Heart right ventricle (tissue), 16 donors: ENCODE measurements at regions not wholly inside any gene's neighbourhood (a gene's known extent, or its start where the extent isn't known, plus 50 kb on each side); places are given as distances from the start of the nearest gene placed in this dataset.

Experiments used
- ATAC-seq, 8 donors: fragments of 200-7000 bp; cut with Tn5 transposase; one replicate each; pipeline ENCODE4 v1.9.1; 2020; ENCODE audit warnings: mild to moderate bottlenecking in 8 of 8, moderate library complexity in 8 of 8, moderate number of reproducible peaks in 1 of 8
- DNase-seq, 2 donors: peaks; one replicate each; pipeline ENCODE4 v3.0.0-alpha.2; 2020
- H3K27ac ChIP-seq, 10 donors: fragments of 200-600 bp; sonication (generic) in 2 of 10; one replicate each; pipeline versions ENCODE4 v1.5.0 to v1.8.0; 2020 to 2022; ENCODE audit warnings: mild to moderate bottlenecking in 3 of 10
- H3K27me3 ChIP-seq, 7 donors: fragments of 200-600 bp; one replicate each; pipeline ENCODE4 v1.8.0; 2021 to 2022; ENCODE audit warnings: mild to moderate bottlenecking in 2 of 7
- H3K36me3 ChIP-seq, 9 donors: fragments of 200-600 bp; sonication (generic) in 1 of 9; one replicate each; pipeline versions ENCODE4 v1.5.0 to v1.8.0; 2020 to 2022; ENCODE audit warnings: mild to moderate bottlenecking in 2 of 9
- H3K4me1 ChIP-seq, 9 donors: fragments of 200-600 bp; sonication (generic) in 1 of 9; one replicate each; pipeline versions ENCODE4 v1.5.0 to v1.8.0; 2020 to 2022; ENCODE audit warnings: mild to moderate bottlenecking in 4 of 9
- H3K4me3 ChIP-seq, 10 donors: fragments of 200-600 bp; sonication (generic) in 2 of 10; one replicate each; pipeline versions ENCODE4 v1.5.0 to v1.8.0; 2020 to 2022; ENCODE audit warnings: mild to moderate bottlenecking in 7 of 10, moderate library complexity in 2 of 10
- H3K9me3 ChIP-seq, 11 donors: fragments of 200-600 bp in 10 of 11; sonication (generic) in 2 of 11; one replicate each; pipeline versions ENCODE4 v1.5.0 to v1.8.0; 2013 to 2022; ENCODE audit warnings: mild to moderate bottlenecking in 2 of 11, control low read depth in 1 of 11, moderate library complexity in 1 of 11
- CTCF ChIP-seq, 9 donors: fragments of 200-600 bp; sonication (generic) in 2 of 9; IDR thresholded peaks; one replicate each; pipeline versions ENCODE4 v1.5.0 to v1.8.0; 2021 to 2022; ENCODE audit warnings: antibody characterized with exemption in 9 of 9, mild to moderate bottlenecking in 5 of 9, moderate library complexity in 1 of 9
- WGBS, 2 donors: extraction: QIAGEN DNeasy Blood & Tissue Kit; methylation state at CpG; one replicate each; pipeline ENCODE4 v1.1.7; 2013; ENCODE audit warnings: inconsistent platforms in 1 of 2; 5-methylcytosine and 5-hydroxymethylcytosine counted together
- intact Hi-C, 10 donors: fragments of 100-400 bp; cut with DNase I; formaldehyde crosslinking; loops; one replicate each; pipeline versions ENCODE4 v1.11.1 to v1.14.2; 2022
- donor health status: Arrhythmogenic right ventricular cardiomyopathy.
- donor health status: ischemic (EF 13 %, LVEDD 7.1; RV severe dilation, severe dysfunction).
- donor health status: healthy with polysubstance abuse.
- donor health status: DM: no; HTN: yes; CAD: no.
- donor health status: DM: no; HTN: no; CAD: no.
- donor health status: ischemic (EF 25% LVEDD 6.9; RV normal size, moderate dysfunction).
- donor health status: ischemic (EF 25% LVEDD 5.7; RV mildly dilated, moderate dysfunction).
- donor health status: healthy.
- donor health status: DM: yes; HTN: yes; CAD: no.
- donor health status: Ischemic cardiomyopathy.
- donor health status: ischemic (EF 35%, LVEDD 5.7; RV mildly dilated, moderate dysfunction).
- donor health status: nonischemic (EF 11% LVEDD 7.7; RV severe dilation, severe dysfunction).
- donor health status: DM: yes; HTN: yes; CAD: no.
- donor health status: PGD.
- donor health status: ischemic (EF 29% LVEDD 5.4; RV normal size, mild dysfunction).
- donor health status: nonischemic (EF 23%, LVEDD 6.1; RV moderate dilation, normal function).

GRCh38 chr11:92109466-92109865 is 115.2 kb upstream of the FAT3 start:
- peaks cover 0 to 25% (median 14%) of the 10 kb centered on the region in 11 donors for H3K9me3 ChIP-seq
- no peak for DNase-seq
- no peaks in the 10 kb centered on the region for H3K36me3 ChIP-seq
- no peak overlapping the region for H3K4me3 ChIP-seq
- WGBS, 2 donors: 58 to 62% methylated on average over 1 of the region's 1 CpG
- intact Hi-C loops: no loop called here
- TF ChIP-seq CTCF (IDR thresholded peaks at IDR 0.05): no peak
- H3K27ac ChIP-seq: no peak overlapping the region
- H3K27me3 ChIP-seq: peaks cover 0 to 5% (median 0%) of the 10 kb centered on the region in 7 donors
- no peak for ATAC-seq
- no peaks in the 10 kb centered on the region for H3K4me1 ChIP-seq

GRCh38 chr11:92107331-92107730 is 117.3 kb upstream of the FAT3 start:
- no peaks in the 10 kb centered on the region for H3K36me3 ChIP-seq
- H3K27ac ChIP-seq: no peak overlapping the region
- H3K9me3 ChIP-seq: peaks cover 0 to 3% (median 0%) of the 10 kb centered on the region in 11 donors
- ATAC-seq: no peak
- no peaks in the 10 kb centered on the region for H3K4me1 ChIP-seq
- H3K27me3 ChIP-seq: peaks cover 0 to 5% (median 0%) of the 10 kb centered on the region in 7 donors
- H3K4me3 ChIP-seq: no peak overlapping the region
- DNase-seq: no peak
- intact Hi-C loops: no loop called here
- WGBS, 2 donors: 78 to 79% methylated on average over 5 of the region's 5 CpGs
- TF ChIP-seq CTCF (IDR thresholded peaks at IDR 0.05): no peak

- peaks cover 0 to 5% (median 0%) of the 10 kb centered on the region in 7 donors for H3K27me3 ChIP-seq
- no peaks in the 10 kb centered on the region for H3K36me3 ChIP-seq
- intact Hi-C loops: no loop called here
- no peak for TF ChIP-seq CTCF (IDR thresholded peaks at IDR 0.05)
- ATAC-seq: no peak
- H3K4me1 ChIP-seq: no peaks in the 10 kb centered on the region
- no peak overlapping the region for H3K27ac ChIP-seq
- 67 to 82% methylated on average over 1 of the region's 1 CpG for WGBS, 2 donors
- DNase-seq: no peak
- H3K9me3 ChIP-seq: no peaks in the 10 kb centered on the region
- no peak overlapping the region for H3K4me3 ChIP-seq
Observed at GRCh38 chr11:92104349-92104748, 120.3 kb upstream of the FAT3 start.

- Histone ChIP-seq H3K27ac (no peak overlapping the region), H3K4me3 (no peak overlapping the region), H3K36me3 (no peaks in the 10 kb centered on the region), H3K4me1 (no peaks in the 10 kb centered on the region), H3K27me3 (no peaks in the 10 kb centered on the region), H3K9me3 (no peaks in the 10 kb centered on the region)
- TF ChIP-seq CTCF (IDR thresholded peaks at IDR 0.05): no peak
- DNase-seq (no peak), ATAC-seq (no peak)
- WGBS, 2 donors: 57 to 75% methylated on average over 1 of the region's 1 CpG
- intact Hi-C loops: no loop called here
Observed at GRCh38 chr11:92101920-92102319, 122.7 kb upstream of the FAT3 start.
